Spleen (tissue), 11 donors: ENCODE measurements at regions not wholly inside any gene's neighbourhood (a gene's known extent, or its start where the extent isn't known, plus 50 kb on each side); places are given as distances from the start of the nearest gene placed in this dataset.
"Not testable (repeated sequence)": the region's sequence is repeated elsewhere in the genome, so short reads cannot be mapped to it uniquely, and the experiment has no call there.

Experiments used
- DNase-seq: peaks from one replicate; pipeline ENCODE4 v3.0.0-alpha.2; 2020
- H3K27ac ChIP-seq, 8 donors: fragments of 200-600 bp; sonication (generic) in 7 of 8; 1 replicate in 4 of 8; 2 replicates in 4 of 8; pipeline versions ENCODE4 v1.5.0 to v1.8.0; 2016 to 2021; ENCODE audit warnings: inconsistent platforms in 4 of 8, mild to moderate bottlenecking in 4 of 8, moderate library complexity in 1 of 8
- H3K27me3 ChIP-seq, 7 donors: fragments of 200-600 bp; sonication (generic) in 6 of 7; replicated peaks in 1 of 7; 1 replicate in 4 of 7; 2 replicates in 3 of 7; pipeline versions ENCODE4 v1.5.0 to v1.8.0; 2016 to 2021; ENCODE audit warnings: inconsistent platforms in 3 of 7, mild to moderate bottlenecking in 1 of 7
- H3K36me3 ChIP-seq, 6 donors: fragments of 200-600 bp; sonication (generic) in 5 of 6; 1 replicate in 4 of 6; 2 replicates in 2 of 6; pipeline versions ENCODE4 v1.5.0 to v1.8.0; 2016 to 2021; ENCODE audit warnings: inconsistent platforms in 2 of 6
- H3K4me1 ChIP-seq, 6 donors: fragments of 200-600 bp; sonication (generic) in 5 of 6; 1 replicate in 3 of 6; 2 replicates in 3 of 6; pipeline versions ENCODE4 v1.5.0 to v1.8.0; 2016 to 2021; ENCODE audit warnings: inconsistent platforms in 3 of 6
- H3K4me3 ChIP-seq, 8 donors: fragments of 200-600 bp; sonication (generic) in 7 of 8; 1 replicate in 4 of 8; 2 replicates in 4 of 8; pipeline versions ENCODE4 v1.5.0 to v1.8.0; 2016 to 2021; ENCODE audit warnings: inconsistent platforms in 4 of 8, mild to moderate bottlenecking in 4 of 8, moderate library complexity in 2 of 8
- H3K9me3 ChIP-seq, 8 donors: fragments of 200-600 bp; sonication (generic) in 7 of 8; 1 replicate in 4 of 8; 2 replicates in 4 of 8; pipeline versions ENCODE4 v1.5.0 to v1.8.0; 2016 to 2021; ENCODE audit warnings: inconsistent platforms in 4 of 8
- POLR2A ChIP-seq, 3 donors: fragments of 450-650 bp; IDR thresholded peaks; one replicate each; pipeline ENCODE4 v1.5.1; 2017; ENCODE audit warnings: antibody characterized with exemption in 3 of 3, mild to moderate bottlenecking in 1 of 3
- POLR2AphosphoS5 ChIP-seq, 3 donors: sonication (generic); formaldehyde crosslinking; IDR thresholded peaks; one replicate each; pipeline ENCODE4 v1.5.1; 2017; ENCODE audit warnings: antibody characterized with exemption in 3 of 3
- WGBS, 5 donors: extraction: QIAGEN DNeasy Blood & Tissue Kit in 3 of 5; methylation state at CpG; one replicate each; pipeline versions ENCODE4 v1.1.5 to v1.1.7; 2013 to 2018; 5-methylcytosine and 5-hydroxymethylcytosine counted together
- intact Hi-C: fragments of 100-400 bp; cut with DNase I; formaldehyde crosslinking; loops from one replicate; pipeline ENCODE4 v1.15.0; 2023; ENCODE audit warnings: low total_unique reads
- TF ChIP-seq, protein P1 (sequence below), 11 experiments: fragments of 200-600 bp in 7 of 11; fragments of 450-650 bp in 4 of 11; sonication (generic) in 4 of 11; IDR thresholded peaks in 8 of 11; conservative IDR thresholded peaks in 3 of 11; 1 replicate in 7 of 11; 2 replicates in 4 of 11; pipeline versions ENCODE4 v1.4.0 to v1.8.0; 2016 to 2021; ENCODE audit warnings: antibody characterized with exemption in 11 of 11, inconsistent platforms in 4 of 11, mild to moderate bottlenecking in 1 of 11
- donor health status: healthy with polysubstance abuse.
- donor health status: DM: no; HTN: no; CAD: no; lungs with moderate emphysema.
- donor health status: DM: no; HTN: no; CAD: no.
- donor health status: Bipolar disorder and iron deficiency.
- donor health status: healthy.
- donor health status: DM: no; HTN: no; CAD: no.
- donor health status: DM: yes; HTN: yes; CAD: no.

DNA sequence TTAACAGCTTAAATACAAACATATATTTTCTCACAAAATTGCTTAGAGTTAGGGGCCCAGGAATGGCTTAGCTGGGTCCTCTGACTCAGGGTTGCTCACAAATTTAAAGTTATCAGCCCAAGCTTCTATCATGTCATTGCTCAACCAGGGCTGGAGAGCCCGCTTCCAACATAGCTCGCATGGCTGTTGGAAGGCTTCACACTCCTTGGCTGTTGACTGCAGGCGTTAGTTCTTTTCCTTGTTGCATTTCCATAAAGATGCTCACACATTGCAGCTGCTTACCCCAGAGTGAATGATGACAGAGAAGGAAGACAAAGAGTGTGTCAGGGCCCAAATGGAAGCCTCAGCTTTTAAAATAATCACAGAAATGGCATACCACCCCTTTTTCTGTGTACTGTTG lies 62.9 kb upstream of the TFPI start:
- intact Hi-C loops: no loop called here
- TF ChIP-seq, protein P1, sequence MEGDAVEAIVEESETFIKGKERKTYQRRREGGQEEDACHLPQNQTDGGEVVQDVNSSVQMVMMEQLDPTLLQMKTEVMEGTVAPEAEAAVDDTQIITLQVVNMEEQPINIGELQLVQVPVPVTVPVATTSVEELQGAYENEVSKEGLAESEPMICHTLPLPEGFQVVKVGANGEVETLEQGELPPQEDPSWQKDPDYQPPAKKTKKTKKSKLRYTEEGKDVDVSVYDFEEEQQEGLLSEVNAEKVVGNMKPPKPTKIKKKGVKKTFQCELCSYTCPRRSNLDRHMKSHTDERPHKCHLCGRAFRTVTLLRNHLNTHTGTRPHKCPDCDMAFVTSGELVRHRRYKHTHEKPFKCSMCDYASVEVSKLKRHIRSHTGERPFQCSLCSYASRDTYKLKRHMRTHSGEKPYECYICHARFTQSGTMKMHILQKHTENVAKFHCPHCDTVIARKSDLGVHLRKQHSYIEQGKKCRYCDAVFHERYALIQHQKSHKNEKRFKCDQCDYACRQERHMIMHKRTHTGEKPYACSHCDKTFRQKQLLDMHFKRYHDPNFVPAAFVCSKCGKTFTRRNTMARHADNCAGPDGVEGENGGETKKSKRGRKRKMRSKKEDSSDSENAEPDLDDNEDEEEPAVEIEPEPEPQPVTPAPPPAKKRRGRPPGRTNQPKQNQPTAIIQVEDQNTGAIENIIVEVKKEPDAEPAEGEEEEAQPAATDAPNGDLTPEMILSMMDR (IDR thresholded peaks at IDR 0.05 in 8 of 11, conservative IDR thresholded peaks at IDR 0.05 in 3 of 11): no peak
- TF ChIP-seq POLR2A (IDR thresholded peaks at IDR 0.05) (no peak), POLR2AphosphoS5 (IDR thresholded peaks at IDR 0.05) (no peak)
- Histone ChIP-seq H3K9me3 (no peaks in the 10 kb centered on the region), H3K27ac (no peak overlapping the region), H3K4me3 (no peak overlapping the region), H3K27me3 (no peaks in the 10 kb centered on the region), H3K36me3 (no peaks in the 10 kb centered on the region), H3K4me1 (no peaks in the 10 kb centered on the region)
- 88 to 93% (median 92%) methylated on average over 3 of the region's 3 CpGs for WGBS, 5 donors
- DNase-seq: no peak

DNA sequence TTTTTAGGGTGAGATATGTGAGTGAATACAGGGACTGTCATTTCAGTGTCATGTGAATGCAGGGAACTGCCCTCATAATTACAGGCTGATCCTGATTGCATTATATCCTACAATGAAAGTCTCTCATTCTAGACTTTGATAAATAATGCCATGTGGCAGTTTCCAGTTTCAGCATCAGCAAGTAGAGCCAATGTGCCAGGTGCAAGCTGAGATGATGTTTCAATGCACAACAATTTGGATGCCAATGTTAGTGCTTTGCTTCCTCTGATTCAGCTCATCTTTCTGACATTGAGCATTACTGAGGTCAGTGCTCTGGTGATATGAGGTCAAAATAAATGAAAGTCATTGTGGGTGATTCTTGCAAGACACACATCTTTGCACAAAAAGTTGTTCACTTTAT lies 63.7 kb upstream of the TFPI start:
- Histone ChIP-seq H3K4me1 (no peaks in the 10 kb centered on the region), H3K9me3 (no peaks in the 10 kb centered on the region), H3K36me3 (no peaks in the 10 kb centered on the region), H3K27me3 (no peaks in the 10 kb centered on the region), H3K27ac (no peak overlapping the region), H3K4me3 (no peak overlapping the region)
- no peak for DNase-seq
- intact Hi-C loops: no loop called here
- TF ChIP-seq, protein P1 (IDR thresholded peaks at IDR 0.05 in 8 of 11, conservative IDR thresholded peaks at IDR 0.05 in 3 of 11): no peak
- TF ChIP-seq POLR2AphosphoS5 (IDR thresholded peaks at IDR 0.05): no peak
- no peak for TF ChIP-seq POLR2A (IDR thresholded peaks at IDR 0.05)

DNA sequence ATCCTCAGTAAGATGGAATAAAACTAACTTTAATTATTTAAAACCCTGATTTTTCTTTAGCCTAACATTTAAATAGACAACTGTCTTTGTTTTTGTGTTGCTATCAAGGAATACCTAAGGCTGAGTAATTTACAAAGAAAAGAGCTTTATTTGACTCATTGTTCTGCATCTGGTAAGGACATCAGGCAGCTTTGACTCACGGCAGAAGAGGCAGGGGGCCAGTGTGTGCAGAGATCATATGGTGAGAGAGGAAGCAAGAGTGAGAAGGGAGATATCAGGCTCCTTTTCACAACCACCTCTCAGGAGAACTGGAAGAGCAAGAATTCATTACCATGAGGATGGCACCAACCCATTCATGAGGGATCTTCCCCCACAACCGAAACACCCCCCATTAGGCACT lies 64.6 kb upstream of the TFPI start:
- intact Hi-C loops: no loop called here
- 54 to 75% (median 67%) methylated on average over 2 of the region's 2 CpGs for WGBS, 5 donors
- no peak for DNase-seq

DNA sequence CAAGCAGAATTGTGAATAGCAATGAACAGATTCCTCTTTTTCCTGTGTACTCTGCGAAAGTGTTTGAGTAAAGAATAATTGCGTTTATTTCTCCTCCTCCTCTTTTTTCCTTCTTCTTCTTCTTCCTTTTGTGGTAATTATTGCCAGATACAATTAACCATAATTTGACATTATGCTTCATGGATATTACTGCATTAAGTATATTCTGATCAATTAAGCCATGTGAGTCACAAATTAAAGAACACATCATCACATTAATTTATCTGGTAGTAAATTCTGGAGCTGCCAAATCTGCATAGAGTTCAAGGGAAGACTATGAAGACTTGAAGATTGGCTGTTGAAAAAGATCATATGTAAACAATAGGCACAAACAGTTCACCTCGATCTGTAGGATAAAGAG lies 72.9 kb upstream of the TFPI start:
- no peaks in the 10 kb centered on the region for H3K4me1 ChIP-seq
- no peaks in the 10 kb centered on the region for H3K36me3 ChIP-seq
- no peak overlapping the region for H3K27ac ChIP-seq
- DNase-seq: no peak
- TF ChIP-seq, protein P1 (IDR thresholded peaks at IDR 0.05 in 8 of 11, conservative IDR thresholded peaks at IDR 0.05 in 3 of 11): no peak
- TF ChIP-seq POLR2A (IDR thresholded peaks at IDR 0.05) (no peak), POLR2AphosphoS5 (IDR thresholded peaks at IDR 0.05) (no peak)
- WGBS, 5 donors: 80 to 91% (median 87%) methylated on average over 3 of the region's 3 CpGs
- intact Hi-C loops: no loop called here
- H3K4me3 ChIP-seq: no peak overlapping the region
- H3K27me3 ChIP-seq: no peaks in the 10 kb centered on the region
- H3K9me3 ChIP-seq: peaks cover 0 to 23% (median 17%) of the 10 kb centered on the region in 8 donors

More for the DNA sequence above, 64.6 kb upstream of the TFPI start:
- Histone ChIP-seq H3K27ac (no peak overlapping the region), H3K27me3 (no peaks in the 10 kb centered on the region), H3K4me3 (no peak overlapping the region), H3K9me3 (no peaks in the 10 kb centered on the region), H3K4me1 (no peaks in the 10 kb centered on the region), H3K36me3 (no peaks in the 10 kb centered on the region)
- TF ChIP-seq POLR2A (IDR thresholded peaks at IDR 0.05): no peak
- TF ChIP-seq, protein P1 (IDR thresholded peaks at IDR 0.05 in 8 of 11, conservative IDR thresholded peaks at IDR 0.05 in 3 of 11): no peak
- no peak for TF ChIP-seq POLR2AphosphoS5 (IDR thresholded peaks at IDR 0.05)

DNA sequence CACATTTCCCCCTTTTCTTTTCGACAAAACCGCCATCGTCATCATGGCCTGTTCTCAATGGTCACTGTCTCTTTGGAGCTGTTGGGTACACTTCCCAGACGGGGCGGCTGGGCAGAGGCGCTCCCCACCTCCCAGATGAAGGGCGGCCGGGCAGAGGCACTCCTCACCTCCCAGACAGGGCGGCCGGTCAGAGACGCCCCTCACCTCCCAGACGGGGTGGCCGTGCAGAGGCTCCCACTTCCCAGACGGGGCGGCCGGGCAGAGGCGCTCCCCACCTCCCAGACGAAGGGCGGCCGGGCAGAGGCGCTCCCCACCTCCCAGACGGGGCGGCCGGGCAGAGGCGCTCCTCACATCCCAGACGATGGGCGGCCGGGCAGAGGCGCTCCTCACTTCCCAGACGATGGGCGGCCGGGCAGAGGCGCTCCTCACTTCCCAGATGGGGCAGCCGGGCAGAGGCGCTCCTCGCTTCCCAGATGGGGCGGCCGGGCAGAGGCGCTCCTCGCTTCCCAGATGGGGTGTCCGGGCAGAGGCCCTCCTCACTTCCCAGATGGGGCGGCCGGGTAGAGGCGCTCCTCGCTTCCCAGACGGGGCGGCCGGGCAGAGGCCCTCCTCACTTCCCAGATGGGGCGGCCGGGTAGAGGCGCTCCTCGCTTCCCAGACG lies 82.6 kb upstream of the TFPI start:
- H3K36me3 ChIP-seq, DNase-seq, H3K4me1 ChIP-seq, H3K4me3 ChIP-seq, intact Hi-C loops, H3K27me3 ChIP-seq, H3K27ac ChIP-seq: not testable (repeated sequence)
- WGBS, 5 donors: 87 to 96% (median 89%) methylated on average over 13 to 53 of the region's 53 CpGs
- H3K9me3 ChIP-seq: peaks cover 0 to 17% (median 0%) of the 10 kb centered on the region in 8 donors

DNA sequence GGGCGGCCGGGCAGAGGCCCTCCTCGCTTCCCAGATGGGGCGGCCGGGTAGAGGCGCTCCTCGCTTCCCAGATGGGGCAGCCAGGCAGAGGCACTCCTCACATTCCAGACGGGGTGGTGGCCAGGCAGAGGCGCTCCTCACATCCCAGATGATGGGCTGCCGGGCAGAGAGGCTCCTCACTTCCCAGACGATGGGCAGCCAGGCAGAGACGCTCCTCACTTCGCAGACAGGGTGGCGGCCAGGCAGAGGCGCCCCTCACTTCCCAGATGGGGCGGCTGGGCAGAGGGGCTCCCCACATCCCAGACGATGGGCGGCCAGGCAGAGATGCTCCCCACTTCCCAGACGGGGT lies 83.1 kb upstream of the TFPI start:
- H3K36me3 ChIP-seq, DNase-seq, H3K4me3 ChIP-seq, intact Hi-C loops, H3K27ac ChIP-seq, H3K4me1 ChIP-seq, H3K27me3 ChIP-seq: not testable (repeated sequence)
- peaks cover 0 to 17% (median 0%) of the 10 kb centered on the region in 8 donors for H3K9me3 ChIP-seq
- WGBS, 5 donors: 75 to 97% (median 94%) methylated on average over 3 to 19 of the region's 19 CpGs

DNA sequence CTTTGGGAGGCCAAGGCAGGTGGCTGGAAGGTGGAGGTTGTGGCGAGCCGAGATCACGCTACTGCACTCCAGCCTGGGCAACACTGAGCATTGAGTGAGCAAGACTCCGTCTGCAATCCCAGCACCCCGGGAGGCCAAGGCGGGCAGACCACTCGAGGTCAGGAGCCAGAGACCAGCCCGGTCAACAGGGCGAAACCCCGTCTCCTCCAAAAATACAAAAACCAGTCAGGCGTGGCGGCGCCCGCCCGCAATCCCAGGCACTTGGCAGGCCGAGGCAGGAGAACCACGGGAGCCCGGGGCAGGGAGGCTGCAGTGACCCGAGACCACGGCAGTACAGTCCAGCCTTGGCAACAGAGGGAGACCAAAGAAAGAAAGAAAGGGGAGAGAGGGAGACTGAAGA lies 83.5 kb upstream of the TFPI start:
- peaks cover 0 to 17% (median 0%) of the 10 kb centered on the region in 8 donors for H3K9me3 ChIP-seq
- 86 to 94% (median 92%) methylated on average over 20 of the region's 20 CpGs for WGBS, 5 donors
- H3K4me1 ChIP-seq, intact Hi-C loops, DNase-seq, H3K4me3 ChIP-seq, H3K27ac ChIP-seq, H3K36me3 ChIP-seq, H3K27me3 ChIP-seq: not testable (repeated sequence)
